SK-N-SH (cell line): ENCODE measurements at regions not wholly inside any gene's neighbourhood (a gene's known extent, or its start where the extent isn't known, plus 50 kb on each side); places are given as distances from the start of the nearest gene placed in this dataset.

Experiments used
- CTCF ChIA-PET: fragments of 300-600, 350-600 bp; formaldehyde crosslinking; extraction: SDS; loops from one replicate; lab custom pipeline; 2021; lab: Yijun Ruan, JAX
- POLR2A ChIA-PET: fragments of 350-600 bp; sonication (Branson Sonifier 250); formaldehyde crosslinking; extraction: SDS; loops from one replicate; lab custom pipeline; 2020; ENCODE audit warnings: antibody characterized with exemption, inconsistent platforms; lab: Yijun Ruan, JAX
- DNase-seq: peaks from one replicate; pipeline ENCODE4 v3.0.0; 2012
- H2AFZ ChIP-seq: fragments of 200-600 bp; sonication (generic); 2 replicates; pipeline ENCODE4 v1.8.1; 2016; ENCODE audit warnings: antibody characterized with exemption, mild to moderate bottlenecking, low read depth
- H3F3A ChIP-seq: fragments of 200-600 bp; sonication (generic); replicated peaks from 2 replicates; pipeline ENCODE3; 2016; ENCODE audit warnings: antibody characterized with exemption, mild to moderate bottlenecking; ENCODE audit not compliant: insufficient read depth
- H3K27ac ChIP-seq, 2 experiments: fragments of 200-500 bp in 1 of 2; fragments of 200-600 bp in 1 of 2; sonication (Bioruptor generic) in 1 of 2; sonication (generic), shearing (Covaris generic) in 1 of 2; 2 replicates each; pipeline versions ENCODE4 v1.5.1 to v1.6.1; 2014 to 2016; ENCODE audit warnings: low read depth in 2 of 2, inconsistent platforms in 1 of 2, low read length in 1 of 2, mild to moderate bottlenecking in 1 of 2, mixed read lengths in 1 of 2
- H3K27me3 ChIP-seq: fragments of 200-600 bp; sonication (generic), shearing (Covaris generic); 2 replicates; pipeline ENCODE4 v1.6.1; 2016; ENCODE audit warnings: mixed run types; ENCODE audit not compliant: insufficient read depth
- H3K36me3 ChIP-seq, 2 experiments: fragments of 200-500 bp in 1 of 2; fragments of 200-600 bp in 1 of 2; sonication (Bioruptor generic) in 1 of 2; sonication (generic) in 1 of 2; replicated peaks in 1 of 2; 2 replicates each; pipeline versions ENCODE3 to v1.5.1; 2014 to 2016; ENCODE audit warnings: low read length in 1 of 2, mild to moderate bottlenecking in 1 of 2; ENCODE audit not compliant: insufficient read depth in 2 of 2, control insufficient read depth in 1 of 2
- H3K4me1 ChIP-seq, 2 experiments: fragments of 200-500 bp in 1 of 2; fragments of 200-600 bp in 1 of 2; sonication (Bioruptor generic) in 1 of 2; sonication (generic), shearing (Covaris generic) in 1 of 2; 2 replicates each; pipeline versions ENCODE4 v1.5.1 to v1.6.1; 2014 to 2016; ENCODE audit warnings: low read depth in 1 of 2, low read length in 1 of 2, mixed run types in 1 of 2; ENCODE audit not compliant: insufficient read depth in 2 of 2, control insufficient read depth in 1 of 2
- H3K4me2 ChIP-seq: fragments of 200-600 bp; sonication (generic), shearing (Covaris generic); 2 replicates; pipeline ENCODE4 v1.6.1; 2017; ENCODE audit warnings: mixed run types
- H3K4me3 ChIP-seq, 2 experiments: fragments of 200-500 bp in 1 of 2; fragments of 200-600 bp in 1 of 2; sonication (Bioruptor generic) in 1 of 2; sonication (generic), shearing (Covaris generic) in 1 of 2; 2 replicates each; pipeline versions ENCODE4 v1.5.1 to v1.8.1; 2014 to 2016; ENCODE audit warnings: low read depth in 2 of 2, inconsistent platforms in 1 of 2, low read length in 1 of 2, mild to moderate bottlenecking in 1 of 2, mixed read lengths in 1 of 2, moderate library complexity in 1 of 2
- H3K79me2 ChIP-seq: fragments of 200-600 bp; sonication (generic); 2 replicates; pipeline ENCODE4 v1.8.1; 2017; ENCODE audit warnings: mild to moderate bottlenecking; ENCODE audit not compliant: insufficient read depth
- H3K9ac ChIP-seq: fragments of 200-600 bp; sonication (generic); 2 replicates; pipeline ENCODE4 v1.6.1; 2017; ENCODE audit warnings: mixed run types
- H3K9me2 ChIP-seq: fragments of 200-600 bp; sonication (generic); 2 replicates; pipeline ENCODE4 v1.6.1; 2017; ENCODE audit warnings: mixed run types
- H3K9me3 ChIP-seq: fragments of 200-600 bp; sonication (generic); 2 replicates; pipeline ENCODE4 v1.6.1; 2017; ENCODE audit warnings: mixed run types, mild to moderate bottlenecking, moderate library complexity
- H4K20me1 ChIP-seq: fragments of 200-600 bp; sonication (generic); 2 replicates; pipeline ENCODE4 v1.6.1; 2017; ENCODE audit warnings: mild to moderate bottlenecking, mixed run types; ENCODE audit not compliant: insufficient read depth
- EZH2phosphoT487 ChIP-seq: fragments of 200-600 bp; sonication (generic); IDR thresholded peaks from 2 replicates; pipeline ENCODE4 v1.6.1; 2017; ENCODE audit warnings: low read depth, mixed run types, mild to moderate bottlenecking, antibody characterized with exemption, moderate library complexity, borderline replicate concordance
- FOXM1 ChIP-seq: IDR thresholded peaks from 2 replicates; pipeline ENCODE4 v1.4.0; 2012; ENCODE audit warnings: low read depth, mild to moderate bottlenecking
- GATA2 ChIP-seq: sonication (generic); formaldehyde crosslinking; IDR thresholded peaks from 2 replicates; pipeline ENCODE4 v1.5.0; 2020; ENCODE audit warnings: mild to moderate bottlenecking, missing genetic modification reagents
- JUND ChIP-seq: IDR thresholded peaks from 2 replicates; pipeline ENCODE4 v1.4.0; 2012
- NFIC ChIP-seq: IDR thresholded peaks from 2 replicates; pipeline ENCODE4 v1.4.0; 2012; ENCODE audit warnings: borderline replicate concordance
- RFX5 ChIP-seq: IDR thresholded peaks from 2 replicates; pipeline ENCODE4 v1.6.1; 2012; ENCODE audit warnings: mild to moderate bottlenecking, improper control_type of control experiment, low read length
- SIN3A ChIP-seq: IDR thresholded peaks from 2 replicates; pipeline ENCODE4 v1.6.1; 2012; ENCODE audit warnings: low read depth, mild to moderate bottlenecking, low read length, moderate library complexity, borderline replicate concordance
- SMC3 ChIP-seq: IDR thresholded peaks from 2 replicates; pipeline ENCODE4 v1.6.1; 2012; ENCODE audit warnings: low read depth, low read length, improper control_type of control experiment
- TAF1 ChIP-seq: IDR thresholded peaks from 2 replicates; pipeline ENCODE4 v1.6.1; 2012; ENCODE audit warnings: low read depth, mild to moderate bottlenecking, low read length, moderate library complexity, borderline replicate concordance
- TCF12 ChIP-seq: IDR thresholded peaks from 2 replicates; pipeline ENCODE4 v1.4.0; 2012
- TEAD4 ChIP-seq: IDR thresholded peaks from 2 replicates; pipeline ENCODE4 v1.4.0; 2012; ENCODE audit warnings: mild to moderate bottlenecking, borderline replicate concordance; ENCODE audit not compliant: insufficient read depth
- WGBS: methylation state at CpG from one replicate; pipeline ENCODE4 v1.1.6; 2017; ENCODE audit warnings: low lambda C conversion rate; 5-methylcytosine and 5-hydroxymethylcytosine counted together
- TF ChIP-seq, protein P1 (sequence below): IDR thresholded peaks from 2 replicates; pipeline ENCODE4 v1.4.0; 2012; ENCODE audit warnings: low read depth, borderline replicate concordance
- TF ChIP-seq, protein P2 (sequence below): IDR thresholded peaks from 2 replicates; pipeline ENCODE4 v1.4.0; 2012; ENCODE audit warnings: low read depth
- TF ChIP-seq, protein P3 (sequence below): IDR thresholded peaks from 2 replicates; pipeline ENCODE4 v1.6.1; 2012; ENCODE audit warnings: mild to moderate bottlenecking, low read depth, low read length, moderate library complexity
- TF ChIP-seq, protein P4 (sequence below): IDR thresholded peaks from 2 replicates; pipeline ENCODE4 v1.4.0; 2012; ENCODE audit warnings: low read depth, borderline replicate concordance
- TF ChIP-seq, protein P5 (sequence below): IDR thresholded peaks from 2 replicates; pipeline ENCODE4; 2012
- TF ChIP-seq, protein P6 (sequence below): fragments of 150-350 bp; IDR thresholded peaks from 2 replicates; pipeline ENCODE4 v1.6.1; 2017; ENCODE audit warnings: antibody characterized with exemption, low read length, low read depth, borderline replicate concordance
- TF ChIP-seq, protein P7 (sequence below): fragments of 150-350 bp; IDR thresholded peaks from 2 replicates; pipeline ENCODE4 v1.6.1; 2016; ENCODE audit warnings: mild to moderate bottlenecking, low read depth, low read length

DNA sequence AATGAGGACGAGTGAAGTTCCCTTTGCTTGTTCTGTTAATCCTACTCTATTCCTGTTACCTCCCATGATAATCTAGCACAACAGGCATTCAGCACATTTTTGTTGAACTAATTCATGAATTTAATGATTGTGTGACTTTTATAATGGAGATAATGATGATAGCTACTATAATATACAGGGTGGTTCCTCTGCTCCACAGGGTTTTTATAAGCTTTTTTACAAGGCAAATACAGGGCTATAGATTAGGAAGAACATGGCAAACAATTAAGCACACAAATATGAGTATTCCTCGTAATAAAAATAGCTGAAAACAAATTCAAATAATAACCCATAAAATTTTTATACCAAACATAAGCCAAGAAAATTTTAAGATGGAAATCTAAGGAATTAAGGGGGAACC is 145.6 kb upstream of the TMTC1 start:
- ChIA-PET CTCF (interaction anchor here (0.9 kb wide), 1 partner anchor 360 kb away, joined by 3 read pairs; no protein-coding TSS in a partner anchor), POLR2A (no interaction called here)
- no peaks in the 10 kb centered on the region for H3F3A ChIP-seq
- no peak overlapping the region for H3K27ac ChIP-seq
- no peaks in the 10 kb centered on the region for H3K9me2 ChIP-seq
- H3K27me3 ChIP-seq = no peaks in the 10 kb centered on the region
- H4K20me1 ChIP-seq = no peaks in the 10 kb centered on the region
- no peaks in the 10 kb centered on the region for H3K79me2 ChIP-seq
- no peaks in the 10 kb centered on the region for H3K9me3 ChIP-seq
- H3K9ac ChIP-seq = no peak overlapping the region
- no peak overlapping the region for H2AFZ ChIP-seq
- no peaks in the 10 kb centered on the region for H3K4me1 ChIP-seq
- DNase-seq = no peak
- H3K4me3 ChIP-seq = no peak overlapping the region
- WGBS = 24% methylated on average over 2 of the region's 2 CpGs
- no peak overlapping the region for H3K4me2 ChIP-seq
- H3K36me3 ChIP-seq = no peaks in the 10 kb centered on the region
- TF ChIP-seq TEAD4 (no peak), RFX5 (no peak), EZH2phosphoT487 (no peak), TAF1 (no peak), TCF12 (no peak), FOXM1 (no peak), GATA2 (CRISPR knock-in tag) (no peak), SIN3A (no peak), SMC3 (no peak), JUND (no peak), NFIC (no peak)
- TF ChIP-seq, protein P1, sequence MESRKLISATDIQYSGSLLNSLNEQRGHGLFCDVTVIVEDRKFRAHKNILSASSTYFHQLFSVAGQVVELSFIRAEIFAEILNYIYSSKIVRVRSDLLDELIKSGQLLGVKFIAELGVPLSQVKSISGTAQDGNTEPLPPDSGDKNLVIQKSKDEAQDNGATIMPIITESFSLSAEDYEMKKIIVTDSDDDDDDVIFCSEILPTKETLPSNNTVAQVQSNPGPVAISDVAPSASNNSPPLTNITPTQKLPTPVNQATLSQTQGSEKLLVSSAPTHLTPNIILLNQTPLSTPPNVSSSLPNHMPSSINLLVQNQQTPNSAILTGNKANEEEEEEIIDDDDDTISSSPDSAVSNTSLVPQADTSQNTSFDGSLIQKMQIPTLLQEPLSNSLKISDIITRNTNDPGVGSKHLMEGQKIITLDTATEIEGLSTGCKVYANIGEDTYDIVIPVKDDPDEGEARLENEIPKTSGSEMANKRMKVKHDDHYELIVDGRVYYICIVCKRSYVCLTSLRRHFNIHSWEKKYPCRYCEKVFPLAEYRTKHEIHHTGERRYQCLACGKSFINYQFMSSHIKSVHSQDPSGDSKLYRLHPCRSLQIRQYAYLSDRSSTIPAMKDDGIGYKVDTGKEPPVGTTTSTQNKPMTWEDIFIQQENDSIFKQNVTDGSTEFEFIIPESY = no peak
- TF ChIP-seq, protein P2, sequence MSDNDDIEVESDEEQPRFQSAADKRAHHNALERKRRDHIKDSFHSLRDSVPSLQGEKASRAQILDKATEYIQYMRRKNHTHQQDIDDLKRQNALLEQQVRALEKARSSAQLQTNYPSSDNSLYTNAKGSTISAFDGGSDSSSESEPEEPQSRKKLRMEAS = no peak
- TF ChIP-seq, protein P3, sequence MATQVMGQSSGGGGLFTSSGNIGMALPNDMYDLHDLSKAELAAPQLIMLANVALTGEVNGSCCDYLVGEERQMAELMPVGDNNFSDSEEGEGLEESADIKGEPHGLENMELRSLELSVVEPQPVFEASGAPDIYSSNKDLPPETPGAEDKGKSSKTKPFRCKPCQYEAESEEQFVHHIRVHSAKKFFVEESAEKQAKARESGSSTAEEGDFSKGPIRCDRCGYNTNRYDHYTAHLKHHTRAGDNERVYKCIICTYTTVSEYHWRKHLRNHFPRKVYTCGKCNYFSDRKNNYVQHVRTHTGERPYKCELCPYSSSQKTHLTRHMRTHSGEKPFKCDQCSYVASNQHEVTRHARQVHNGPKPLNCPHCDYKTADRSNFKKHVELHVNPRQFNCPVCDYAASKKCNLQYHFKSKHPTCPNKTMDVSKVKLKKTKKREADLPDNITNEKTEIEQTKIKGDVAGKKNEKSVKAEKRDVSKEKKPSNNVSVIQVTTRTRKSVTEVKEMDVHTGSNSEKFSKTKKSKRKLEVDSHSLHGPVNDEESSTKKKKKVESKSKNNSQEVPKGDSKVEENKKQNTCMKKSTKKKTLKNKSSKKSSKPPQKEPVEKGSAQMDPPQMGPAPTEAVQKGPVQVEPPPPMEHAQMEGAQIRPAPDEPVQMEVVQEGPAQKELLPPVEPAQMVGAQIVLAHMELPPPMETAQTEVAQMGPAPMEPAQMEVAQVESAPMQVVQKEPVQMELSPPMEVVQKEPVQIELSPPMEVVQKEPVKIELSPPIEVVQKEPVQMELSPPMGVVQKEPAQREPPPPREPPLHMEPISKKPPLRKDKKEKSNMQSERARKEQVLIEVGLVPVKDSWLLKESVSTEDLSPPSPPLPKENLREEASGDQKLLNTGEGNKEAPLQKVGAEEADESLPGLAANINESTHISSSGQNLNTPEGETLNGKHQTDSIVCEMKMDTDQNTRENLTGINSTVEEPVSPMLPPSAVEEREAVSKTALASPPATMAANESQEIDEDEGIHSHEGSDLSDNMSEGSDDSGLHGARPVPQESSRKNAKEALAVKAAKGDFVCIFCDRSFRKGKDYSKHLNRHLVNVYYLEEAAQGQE = no peak
- TF ChIP-seq, protein P4, sequence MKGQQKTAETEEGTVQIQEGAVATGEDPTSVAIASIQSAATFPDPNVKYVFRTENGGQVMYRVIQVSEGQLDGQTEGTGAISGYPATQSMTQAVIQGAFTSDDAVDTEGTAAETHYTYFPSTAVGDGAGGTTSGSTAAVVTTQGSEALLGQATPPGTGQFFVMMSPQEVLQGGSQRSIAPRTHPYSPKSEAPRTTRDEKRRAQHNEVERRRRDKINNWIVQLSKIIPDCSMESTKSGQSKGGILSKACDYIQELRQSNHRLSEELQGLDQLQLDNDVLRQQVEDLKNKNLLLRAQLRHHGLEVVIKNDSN = no peak
- TF ChIP-seq, protein P5, sequence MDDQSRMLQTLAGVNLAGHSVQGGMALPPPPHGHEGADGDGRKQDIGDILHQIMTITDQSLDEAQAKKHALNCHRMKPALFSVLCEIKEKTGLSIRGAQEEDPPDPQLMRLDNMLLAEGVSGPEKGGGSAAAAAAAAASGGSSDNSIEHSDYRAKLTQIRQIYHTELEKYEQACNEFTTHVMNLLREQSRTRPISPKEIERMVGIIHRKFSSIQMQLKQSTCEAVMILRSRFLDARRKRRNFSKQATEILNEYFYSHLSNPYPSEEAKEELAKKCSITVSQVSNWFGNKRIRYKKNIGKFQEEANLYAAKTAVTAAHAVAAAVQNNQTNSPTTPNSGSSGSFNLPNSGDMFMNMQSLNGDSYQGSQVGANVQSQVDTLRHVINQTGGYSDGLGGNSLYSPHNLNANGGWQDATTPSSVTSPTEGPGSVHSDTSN = no peak
- TF ChIP-seq, protein P6, sequence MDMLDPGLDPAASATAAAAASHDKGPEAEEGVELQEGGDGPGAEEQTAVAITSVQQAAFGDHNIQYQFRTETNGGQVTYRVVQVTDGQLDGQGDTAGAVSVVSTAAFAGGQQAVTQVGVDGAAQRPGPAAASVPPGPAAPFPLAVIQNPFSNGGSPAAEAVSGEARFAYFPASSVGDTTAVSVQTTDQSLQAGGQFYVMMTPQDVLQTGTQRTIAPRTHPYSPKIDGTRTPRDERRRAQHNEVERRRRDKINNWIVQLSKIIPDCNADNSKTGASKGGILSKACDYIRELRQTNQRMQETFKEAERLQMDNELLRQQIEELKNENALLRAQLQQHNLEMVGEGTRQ = no peak
- TF ChIP-seq, protein P7, sequence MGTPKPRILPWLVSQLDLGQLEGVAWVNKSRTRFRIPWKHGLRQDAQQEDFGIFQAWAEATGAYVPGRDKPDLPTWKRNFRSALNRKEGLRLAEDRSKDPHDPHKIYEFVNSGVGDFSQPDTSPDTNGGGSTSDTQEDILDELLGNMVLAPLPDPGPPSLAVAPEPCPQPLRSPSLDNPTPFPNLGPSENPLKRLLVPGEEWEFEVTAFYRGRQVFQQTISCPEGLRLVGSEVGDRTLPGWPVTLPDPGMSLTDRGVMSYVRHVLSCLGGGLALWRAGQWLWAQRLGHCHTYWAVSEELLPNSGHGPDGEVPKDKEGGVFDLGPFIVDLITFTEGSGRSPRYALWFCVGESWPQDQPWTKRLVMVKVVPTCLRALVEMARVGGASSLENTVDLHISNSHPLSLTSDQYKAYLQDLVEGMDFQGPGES = no peak
